Sigmoid colon (tissue), 6 donors: ENCODE measurements at regions not wholly inside any gene's neighbourhood (a gene's known extent, or its start where the extent isn't known, plus 50 kb on each side); places are given as distances from the start of the nearest gene placed in this dataset.

Source experiments
- DNase-seq: peaks from one replicate; pipeline ENCODE4 v3.0.0-alpha.2; 2019
- H3K27ac ChIP-seq, 4 donors: fragments of 200-600 bp; sonication (generic); one replicate each; pipeline ENCODE4 v1.5.1; 2016 to 2019; ENCODE audit warnings: mild to moderate bottlenecking in 1 of 4
- H3K27me3 ChIP-seq, 3 donors: fragments of 200-600 bp; sonication (generic); one replicate each; pipeline ENCODE4 v1.5.1; 2019; ENCODE audit warnings: mild to moderate bottlenecking in 1 of 3
- H3K36me3 ChIP-seq, 4 donors: fragments of 200-600 bp; sonication (generic); one replicate each; pipeline ENCODE4 v1.5.1; 2016 to 2019
- H3K4me1 ChIP-seq, 4 donors: fragments of 200-600 bp; sonication (generic); one replicate each; pipeline ENCODE4 v1.5.1; 2017 to 2019
- H3K4me3 ChIP-seq, 4 donors: fragments of 200-600 bp; sonication (generic); one replicate each; pipeline ENCODE4 v1.5.1; 2017 to 2019; ENCODE audit warnings: mild to moderate bottlenecking in 2 of 4, moderate library complexity in 1 of 4
- H3K9me3 ChIP-seq, 4 donors: fragments of 200-600 bp in 3 of 4; sonication (generic) in 3 of 4; one replicate each; pipeline versions ENCODE4 v1.5.1 to v1.6.1; 2013 to 2019
- EP300 ChIP-seq, 4 donors: sonication (generic); formaldehyde crosslinking; IDR thresholded peaks; one replicate each; pipeline ENCODE4 v1.6.1; 2017; ENCODE audit warnings: antibody characterized with exemption in 4 of 4
- POLR2A ChIP-seq, 2 donors: fragments of 450-650 bp; IDR thresholded peaks; one replicate each; pipeline ENCODE4 v1.6.1; 2016; ENCODE audit warnings: antibody characterized with exemption in 2 of 2, mild to moderate bottlenecking in 2 of 2, moderate library complexity in 2 of 2
- POLR2AphosphoS5 ChIP-seq, 4 donors: sonication (generic); formaldehyde crosslinking; IDR thresholded peaks; one replicate each; pipeline ENCODE4 v1.6.1; 2017; ENCODE audit warnings: antibody characterized with exemption in 4 of 4
- WGBS, 2 donors: extraction: QIAGEN DNeasy Blood & Tissue Kit; methylation state at CpG; one replicate each; pipeline ENCODE4 v1.1.7; 2013; 5-methylcytosine and 5-hydroxymethylcytosine counted together
- intact Hi-C: fragments of 100-400 bp; cut with DNase I; formaldehyde crosslinking; loops from one replicate; pipeline ENCODE4 v1.15.1; 2023
- TF ChIP-seq, protein P1 (sequence below), 4 experiments: fragments of 450-650 bp in 3 of 4; fragments of 200-600 bp in 1 of 4; IDR thresholded peaks; one replicate each; pipeline ENCODE4 v1.5.1; 2016 to 2019; ENCODE audit warnings: antibody characterized with exemption in 4 of 4, mild to moderate bottlenecking in 3 of 4, moderate library complexity in 2 of 4
- donor health status: healthy with polysubstance abuse.
- donor health status: healthy.

DNA sequence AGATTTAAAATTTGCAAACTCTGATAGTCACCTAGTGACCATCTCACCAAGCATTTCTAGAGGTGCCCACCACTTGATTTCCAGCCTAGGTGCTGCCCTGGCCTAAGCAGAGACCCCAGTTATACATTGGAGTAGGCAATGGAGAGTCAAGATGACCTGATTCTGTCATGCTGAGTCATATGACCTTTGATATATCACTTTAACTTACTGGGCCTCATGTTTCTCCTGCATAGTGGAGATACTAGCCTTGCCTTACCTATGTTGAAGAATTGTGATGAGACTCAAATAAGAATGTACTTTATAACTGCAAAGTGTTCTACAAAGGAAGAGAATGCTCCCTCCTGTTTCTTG is 75.5 kb upstream of the XCR1 start:
- Histone ChIP-seq H3K27me3 (no peaks in the 10 kb centered on the region), H3K4me1 (peaks cover 0 to 6% (median 0%) of the 10 kb centered on the region in 4 donors), H3K27ac (no peak overlapping the region), H3K4me3 (no peak overlapping the region), H3K9me3 (peaks cover 0 to 5% (median 0%) of the 10 kb centered on the region in 4 donors), H3K36me3 (no peaks in the 10 kb centered on the region)
- intact Hi-C loops: no loop called here
- DNase-seq: no peak
- no peak for TF ChIP-seq POLR2A (IDR thresholded peaks at IDR 0.05)
- TF ChIP-seq, protein P1, sequence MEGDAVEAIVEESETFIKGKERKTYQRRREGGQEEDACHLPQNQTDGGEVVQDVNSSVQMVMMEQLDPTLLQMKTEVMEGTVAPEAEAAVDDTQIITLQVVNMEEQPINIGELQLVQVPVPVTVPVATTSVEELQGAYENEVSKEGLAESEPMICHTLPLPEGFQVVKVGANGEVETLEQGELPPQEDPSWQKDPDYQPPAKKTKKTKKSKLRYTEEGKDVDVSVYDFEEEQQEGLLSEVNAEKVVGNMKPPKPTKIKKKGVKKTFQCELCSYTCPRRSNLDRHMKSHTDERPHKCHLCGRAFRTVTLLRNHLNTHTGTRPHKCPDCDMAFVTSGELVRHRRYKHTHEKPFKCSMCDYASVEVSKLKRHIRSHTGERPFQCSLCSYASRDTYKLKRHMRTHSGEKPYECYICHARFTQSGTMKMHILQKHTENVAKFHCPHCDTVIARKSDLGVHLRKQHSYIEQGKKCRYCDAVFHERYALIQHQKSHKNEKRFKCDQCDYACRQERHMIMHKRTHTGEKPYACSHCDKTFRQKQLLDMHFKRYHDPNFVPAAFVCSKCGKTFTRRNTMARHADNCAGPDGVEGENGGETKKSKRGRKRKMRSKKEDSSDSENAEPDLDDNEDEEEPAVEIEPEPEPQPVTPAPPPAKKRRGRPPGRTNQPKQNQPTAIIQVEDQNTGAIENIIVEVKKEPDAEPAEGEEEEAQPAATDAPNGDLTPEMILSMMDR (IDR thresholded peaks at IDR 0.05): no peak
- no peak for TF ChIP-seq EP300 (IDR thresholded peaks at IDR 0.05)
- no peak for TF ChIP-seq POLR2AphosphoS5 (IDR thresholded peaks at IDR 0.05)

DNA sequence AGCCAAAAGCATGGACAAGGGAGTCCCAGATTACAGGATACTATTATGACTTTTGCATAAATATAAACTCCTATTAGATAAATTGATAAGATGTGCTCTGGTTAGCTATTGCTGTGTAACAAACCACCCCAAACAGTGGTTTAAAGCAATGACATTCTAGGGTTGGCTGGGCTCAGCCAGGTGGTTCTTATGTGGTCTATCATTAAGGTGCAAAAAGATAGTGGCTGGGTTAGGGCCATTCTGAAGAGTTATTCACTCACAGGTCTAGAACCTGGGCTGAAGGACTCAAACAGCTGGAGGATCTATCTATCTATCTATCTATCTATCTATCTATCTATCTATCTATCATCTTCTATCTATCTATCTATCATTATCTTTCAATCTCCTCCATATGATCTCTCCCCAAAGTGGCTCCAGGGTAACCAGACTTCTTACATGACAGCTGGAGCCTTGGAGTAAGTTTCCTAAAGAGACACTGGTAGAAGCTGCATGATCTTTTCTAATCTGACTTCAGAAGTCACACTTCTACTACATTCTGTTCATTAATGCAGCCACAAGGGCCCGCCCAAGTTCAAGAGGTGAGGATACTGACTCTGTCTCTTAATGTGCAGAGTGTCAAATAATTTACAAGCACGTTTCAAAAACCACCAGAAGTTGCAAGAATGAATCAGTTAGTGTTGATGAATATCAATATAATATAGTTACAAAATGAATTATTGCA is 74.9 kb upstream of the XCR1 start:
- H3K36me3 ChIP-seq: no peaks in the 10 kb centered on the region
- H3K4me3 ChIP-seq: no peak overlapping the region
- H3K27ac ChIP-seq: peak overlapping the region in 1 of 4 donors; percentile 38
- WGBS, 2 donors: 49 to 56% methylated on average over 2 of the region's 2 CpGs
- intact Hi-C loops: no loop called here
- H3K4me1 ChIP-seq: peaks cover 0 to 11% (median 2%) of the 10 kb centered on the region in 4 donors
- peaks cover 0 to 5% (median 0%) of the 10 kb centered on the region in 4 donors for H3K9me3 ChIP-seq
- TF ChIP-seq EP300 (IDR thresholded peaks at IDR 0.05) (no peak), POLR2AphosphoS5 (IDR thresholded peaks at IDR 0.05) (no peak), POLR2A (IDR thresholded peaks at IDR 0.05) (no peak)
- TF ChIP-seq, protein P1 (IDR thresholded peaks at IDR 0.05): no peak
- no peaks in the 10 kb centered on the region for H3K27me3 ChIP-seq
- no peak for DNase-seq

DNA sequence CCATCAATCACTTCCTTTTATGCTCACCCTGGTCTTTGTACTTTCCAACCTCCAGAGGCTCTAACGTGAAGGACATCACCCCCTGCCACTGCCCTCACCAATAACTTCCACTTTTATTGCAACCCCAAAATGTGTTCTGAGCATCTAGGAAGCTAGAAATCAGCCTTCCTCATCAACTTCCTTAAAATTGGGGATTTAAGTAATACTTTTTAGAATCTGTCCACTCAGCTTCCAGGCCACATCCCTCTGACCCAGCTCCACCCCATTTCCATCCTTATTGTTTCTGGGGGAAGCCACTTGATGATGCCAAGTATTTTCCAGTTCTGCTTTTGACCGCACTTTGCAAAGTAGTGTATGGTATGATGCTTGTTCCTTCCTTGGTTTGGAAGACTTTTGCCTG is 73.5 kb upstream of the XCR1 start:
- intact Hi-C loops: no loop called here
- H3K4me3 ChIP-seq: no peak overlapping the region
- 79 to 81% methylated on average over 2 of the region's 2 CpGs for WGBS, 2 donors
- DNase-seq: no peak
- H3K9me3 ChIP-seq: peaks cover 0 to 5% (median 0%) of the 10 kb centered on the region in 4 donors
- peaks cover 0 to 11% (median 2%) of the 10 kb centered on the region in 4 donors for H3K4me1 ChIP-seq
- H3K27ac ChIP-seq: peak overlapping the region in 1 of 4 donors; percentile 39
- H3K27me3 ChIP-seq: no peaks in the 10 kb centered on the region
- TF ChIP-seq POLR2AphosphoS5 (IDR thresholded peaks at IDR 0.05) (peak in 1 of 4 donors; percentile 12), POLR2A (IDR thresholded peaks at IDR 0.05) (no peak), EP300 (IDR thresholded peaks at IDR 0.05) (no peak)
- TF ChIP-seq, protein P1 (IDR thresholded peaks at IDR 0.05): no peak
- H3K36me3 ChIP-seq: no peaks in the 10 kb centered on the region

DNA sequence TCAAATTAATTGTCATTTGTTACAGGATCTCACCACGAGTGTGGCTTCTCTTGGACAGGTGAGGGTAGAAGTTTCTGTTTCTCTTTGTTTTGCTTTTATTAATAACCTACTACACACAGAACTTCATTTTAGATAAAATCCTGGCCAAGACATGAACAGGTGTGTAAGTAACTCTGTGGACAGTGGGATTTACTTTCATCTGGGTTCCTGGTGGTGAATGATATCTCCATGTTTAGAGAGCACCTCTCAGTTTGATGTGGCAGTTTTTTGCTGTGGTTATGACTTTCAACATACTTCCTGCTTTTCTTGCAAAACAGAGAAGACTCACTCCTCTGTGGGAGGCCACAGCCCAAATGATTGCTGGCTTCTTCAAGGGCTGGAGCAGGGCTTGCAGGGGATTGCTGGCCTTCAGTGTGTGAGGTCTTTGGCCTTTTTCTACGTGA is 71.1 kb upstream of the XCR1 start:
- Histone ChIP-seq H3K27ac (peak overlapping the region; percentile 44 to 79 (median 61)), H3K27me3 (no peaks in the 10 kb centered on the region), H3K9me3 (peaks cover 0 to 5% (median 0%) of the 10 kb centered on the region in 4 donors), H3K4me3 (no peak overlapping the region), H3K4me1 (peaks cover 0 to 11% (median 2%) of the 10 kb centered on the region in 4 donors), H3K36me3 (no peaks in the 10 kb centered on the region)
- 37 to 52% methylated on average over 2 of the region's 2 CpGs for WGBS, 2 donors
- intact Hi-C loops: no loop called here
- DNase-seq: peak; percentile 84
- TF ChIP-seq EP300 (IDR thresholded peaks at IDR 0.05): no peak
- peak in 1 of 4 donors; percentile 36 for TF ChIP-seq POLR2AphosphoS5 (IDR thresholded peaks at IDR 0.05)
- no peak for TF ChIP-seq POLR2A (IDR thresholded peaks at IDR 0.05)
- TF ChIP-seq, protein P1 (IDR thresholded peaks at IDR 0.05): no peak
